Endometrial microvascular endothelial cells (primary cell): ENCODE measurements at regions not wholly inside any gene's neighbourhood (a gene's known extent, or its start where the extent isn't known, plus 50 kb on each side); places are given as distances from the start of the nearest gene placed in this dataset.

Experiments
- in situ Hi-C: cut with HindIII; loops from 2 replicates; pipeline ENCODE4 v1.10.0; 2017; ENCODE audit warnings: low sequenced_read_pairs, low pct_unique_long_range_greater_than_20kb; ENCODE audit errors: inconsistent ontology term

GRCh38 chr22:48756146-48757111 lies 1071.2 kb downstream of the BRD1 start:
- in situ Hi-C loops: no loop called here

DNA sequence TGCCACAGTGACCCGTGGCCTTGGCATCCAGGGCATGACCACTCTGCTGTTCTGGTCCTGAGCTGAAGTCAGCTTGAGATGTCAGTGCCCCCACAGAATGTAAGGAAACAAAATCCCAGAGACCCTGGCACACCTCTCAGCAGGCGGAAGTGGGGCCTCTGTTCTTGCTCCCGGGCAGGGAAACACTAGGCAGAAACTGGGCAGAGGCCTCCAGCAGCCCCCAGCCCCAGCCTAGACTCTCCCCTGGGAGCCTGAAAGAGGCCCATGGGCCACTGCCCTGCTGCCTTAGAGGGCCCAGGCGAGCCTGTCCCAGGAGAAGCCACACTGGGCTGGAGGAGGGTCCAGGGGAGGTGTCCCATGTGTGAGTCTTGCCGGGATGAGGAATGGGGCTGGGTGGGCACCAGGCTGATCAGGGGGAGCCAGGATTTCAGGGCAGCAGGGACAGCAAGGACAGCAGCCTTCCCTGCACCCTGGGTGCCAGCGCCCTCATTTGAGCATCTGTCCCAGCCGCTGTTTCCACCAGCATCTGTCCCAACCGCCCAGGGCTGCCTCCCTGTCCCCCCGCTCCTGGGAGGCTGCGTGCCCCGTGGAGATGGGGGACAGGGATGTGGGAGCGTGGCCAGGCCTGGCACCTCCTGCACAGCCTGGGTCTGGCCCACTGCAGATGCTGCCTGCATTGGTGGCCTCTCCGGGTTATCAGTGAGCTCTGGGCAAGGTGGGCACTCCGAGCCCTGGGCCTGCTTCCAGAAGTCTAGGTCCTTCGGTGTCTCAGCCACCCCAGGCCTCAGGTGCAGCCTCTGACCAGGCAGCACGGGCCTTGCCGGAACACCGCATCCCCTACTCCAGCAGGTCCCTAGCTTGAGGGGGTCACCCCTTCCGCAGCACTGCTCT lies 1072.4 kb downstream of the BRD1 start:
- in situ Hi-C loops: no loop called here

GRCh38 chr22:48754611-48755058 lies 1073.0 kb downstream of the BRD1 start:
- in situ Hi-C loops: no loop called here

- in situ Hi-C loops: no loop called here
Observed at GRCh38 chr22:48753752-48754517, 1073.7 kb downstream of the BRD1 start.

- in situ Hi-C loops: no loop called here
Observed at GRCh38 chr22:48753381-48753730, 1074.3 kb downstream of the BRD1 start.

DNA sequence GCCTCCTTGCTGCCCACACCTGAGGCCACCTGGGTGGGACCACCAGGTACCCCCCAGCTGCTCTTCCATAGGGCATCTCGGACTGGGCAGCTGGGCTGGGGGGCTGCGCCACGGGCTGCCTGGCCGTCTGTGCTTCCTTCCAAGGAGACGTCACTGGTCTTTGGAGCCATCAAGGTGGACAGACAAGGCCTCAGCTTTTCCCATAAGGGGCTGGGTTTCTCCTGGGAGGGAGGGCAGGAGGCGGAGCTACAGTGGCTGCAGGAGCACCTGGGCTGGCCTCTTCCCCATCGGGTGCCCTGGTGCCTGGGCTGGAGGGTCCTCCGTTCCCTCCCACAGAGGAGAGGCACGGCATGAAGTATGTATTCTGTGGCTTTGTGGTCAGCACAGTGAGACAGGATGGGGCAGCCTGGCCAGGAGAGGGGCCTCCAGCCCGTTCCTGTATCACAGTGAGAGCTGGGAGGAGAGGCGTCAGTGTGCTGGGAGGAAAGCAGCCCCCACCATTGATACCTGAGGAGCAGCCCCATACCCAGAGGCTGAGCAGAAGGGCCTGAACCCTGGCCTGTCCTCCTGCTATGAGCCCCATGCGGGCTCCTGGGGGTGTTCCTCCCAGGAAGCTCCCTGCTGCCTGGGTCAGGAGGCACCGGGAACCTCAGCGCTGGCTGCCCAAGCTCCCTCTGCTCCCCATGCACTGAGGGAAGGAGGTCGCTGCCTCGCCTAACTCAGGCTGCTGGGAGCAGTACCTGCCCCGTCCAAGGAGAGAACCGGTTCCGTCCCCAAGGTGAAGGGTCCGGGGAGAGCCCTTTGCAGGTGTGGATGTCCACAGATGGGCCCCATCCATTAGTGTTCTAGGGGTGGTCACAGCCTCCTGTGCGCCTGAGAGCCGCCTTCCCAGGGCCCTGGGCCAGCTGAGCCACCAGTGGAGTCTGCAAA lies 1075.0 kb downstream of the BRD1 start:
- in situ Hi-C loops: no loop called here

GRCh38 chr22:48751539-48752437 lies 1075.9 kb downstream of the BRD1 start:
- in situ Hi-C loops: no loop called here

- in situ Hi-C loops: no loop called here
Observed at GRCh38 chr22:48750826-48751440, 1076.7 kb downstream of the BRD1 start.

DNA sequence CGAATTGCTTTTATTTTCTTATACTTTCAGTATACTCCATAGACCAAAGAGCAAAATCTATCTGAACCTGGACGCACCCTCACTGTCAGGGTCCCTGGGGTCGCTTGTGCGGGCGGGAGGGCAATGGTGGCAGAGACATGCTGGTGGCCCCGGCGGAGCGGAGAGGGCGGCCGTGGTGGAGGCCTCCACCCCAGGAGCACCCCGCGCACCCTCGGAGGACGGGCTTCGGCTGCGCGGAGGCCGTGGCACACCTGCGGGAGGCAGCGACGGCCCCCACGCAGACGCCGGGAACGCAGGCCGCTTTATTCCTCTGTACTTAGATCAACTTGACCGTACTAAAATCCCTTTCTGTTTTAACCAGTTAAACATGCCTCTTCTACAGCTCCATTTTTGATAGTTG lies 1077.4 kb downstream of the BRD1 start:
- in situ Hi-C loops: no loop called here

GRCh38 chr22:48749555-48750227 lies 1078.0 kb downstream of the BRD1 start:
- in situ Hi-C loops: no loop called here

- in situ Hi-C loops: no loop called here
Observed at GRCh38 chr22:48748860-48749554, 1078.7 kb downstream of the BRD1 start.

DNA sequence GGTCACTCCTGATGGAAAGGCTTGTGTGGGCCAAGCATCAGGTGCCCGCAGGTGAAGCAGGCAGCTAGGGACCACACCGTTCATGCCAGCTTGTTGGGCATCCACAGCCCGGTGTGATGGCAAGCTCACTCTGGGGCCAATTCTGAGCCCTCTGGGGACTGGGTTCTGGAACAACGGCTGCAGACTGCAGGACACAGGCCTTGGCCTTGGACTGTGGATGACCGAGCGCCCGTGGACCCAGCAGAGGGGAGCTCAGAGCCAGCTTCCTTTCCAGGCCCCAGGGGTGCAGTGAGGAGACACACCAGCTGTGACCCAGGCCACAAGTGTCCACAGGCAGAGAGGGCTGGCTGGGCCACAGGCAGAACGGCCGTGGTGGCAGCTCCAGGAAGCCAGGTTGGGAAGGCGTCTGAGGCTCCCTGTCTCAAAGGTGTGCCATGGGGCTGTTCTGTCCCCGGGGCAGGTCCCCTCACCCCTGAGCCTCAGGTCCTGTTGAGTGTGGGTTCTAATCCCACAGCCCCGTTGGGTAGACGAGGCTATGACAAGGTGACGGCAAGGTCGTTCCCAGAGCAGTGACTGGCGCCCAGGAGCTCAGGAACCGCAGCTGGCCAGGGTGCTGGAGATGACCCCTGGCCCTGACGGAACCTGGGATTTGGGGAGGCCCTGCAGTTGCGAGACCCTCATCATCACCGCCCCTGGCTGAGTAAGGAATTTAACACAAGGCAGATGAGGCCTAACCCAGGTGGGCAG lies 1079.4 kb downstream of the BRD1 start:
- in situ Hi-C loops: no loop called here

DNA sequence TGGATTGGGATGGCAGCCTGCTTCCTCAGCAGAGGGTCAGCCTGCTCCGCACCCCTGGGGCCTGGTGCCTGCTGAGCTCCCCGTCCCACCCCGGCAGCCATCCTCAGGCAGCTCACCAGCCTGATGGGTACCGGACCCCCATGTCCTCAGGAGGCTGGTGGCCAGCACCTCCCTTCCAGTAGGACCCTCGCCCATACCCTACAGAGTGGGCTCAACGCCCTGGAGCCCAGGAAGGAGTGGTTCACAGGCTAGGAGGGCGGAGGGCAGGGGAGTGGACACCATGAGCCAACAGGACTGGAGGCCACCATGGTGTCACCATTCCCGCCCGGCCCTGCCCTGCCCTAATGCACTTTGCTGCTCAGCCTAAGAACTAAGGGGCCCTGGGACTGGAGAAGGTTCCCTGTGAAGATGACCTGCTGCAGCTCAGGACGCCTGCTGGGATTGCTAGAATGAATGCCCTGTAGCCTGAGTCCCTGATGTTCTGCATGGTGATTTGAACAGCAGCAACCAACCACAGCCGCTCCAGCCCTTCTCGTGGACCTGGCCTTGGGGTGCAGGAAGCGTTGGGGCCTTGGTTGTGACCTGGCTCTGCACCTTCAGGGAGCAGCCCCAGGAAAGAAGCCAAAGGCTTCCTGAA lies 1080.8 kb downstream of the BRD1 start:
- in situ Hi-C loops: no loop called here
